ENCODE measurements at regions not wholly inside any gene's neighbourhood (a gene's known extent, or its start where the extent isn't known, plus 50 kb on each side); places are given as distances from the start of the nearest gene placed in this dataset.

- Histone ChIP-seq H3K9ac (ENCODE audit: low read length in 3 of 3) (no peak overlapping the region), H3K4me3 (ENCODE audit: low read length in 3 of 3) (no peak overlapping the region), H3K9me3 (ENCODE audit: control insufficient read depth in 2 of 3, insufficient read depth in 1 of 3, low read length in 3 of 3) (no peaks in the 10 kb centered on the region), H3K4me1 (ENCODE audit: control insufficient read depth in 2 of 3, insufficient read depth in 2 of 3, low read depth in 1 of 3, low read length in 3 of 3) (no peaks in the 10 kb centered on the region), H3K27me3 (ENCODE audit: control insufficient read depth, insufficient read depth, low read length) (no peaks in the 10 kb centered on the region), H3K27ac (ENCODE audit: low read depth in 2 of 2, low read length in 2 of 2) (no peak overlapping the region), H3K36me3 (ENCODE audit: control insufficient read depth in 2 of 3, insufficient read depth in 3 of 3, low read length in 3 of 3) (no peaks in the 10 kb centered on the region)
- DNase-seq (no peak), FAIRE-seq (no peak)
- intact Hi-C loops (cut with DNase I), result no loop called here
- no peak for TF ChIP-seq CTCF (IDR thresholded peaks at IDR 0.05; ENCODE audit: borderline replicate concordance, extremely low read depth, insufficient read depth)
Measured at GRCh38 chr2:147373800-147374422, 470.9 kb upstream of the ACVR2A start.

DNA sequence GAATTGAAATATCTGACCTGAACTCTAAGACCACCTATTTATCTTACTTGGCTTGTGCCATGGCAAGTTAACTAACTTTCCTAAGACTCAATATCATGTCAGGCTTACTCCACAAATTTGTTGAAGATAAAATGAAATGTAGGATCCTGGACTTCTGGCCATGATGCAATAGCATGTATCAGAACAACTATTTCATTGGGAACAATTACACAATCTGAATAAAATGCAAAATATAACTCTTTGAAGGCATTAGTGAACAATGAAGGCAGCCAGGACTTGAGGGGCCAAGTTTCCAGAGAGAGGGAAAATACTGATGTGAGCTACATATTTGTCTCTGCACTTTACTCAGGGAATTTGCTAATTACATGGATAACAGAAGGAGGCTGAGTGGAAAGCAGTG is 476.5 kb upstream of the ACVR2A start:
- intact Hi-C loops (cut with DNase I), result no loop called here
- Histone ChIP-seq H3K9ac (ENCODE audit: low read length in 3 of 3) (no peak overlapping the region), H3K36me3 (ENCODE audit: control insufficient read depth in 2 of 3, insufficient read depth in 3 of 3, low read length in 3 of 3) (no peaks in the 10 kb centered on the region), H3K27ac (ENCODE audit: low read depth in 2 of 2, low read length in 2 of 2) (no peak overlapping the region), H3K4me1 (ENCODE audit: control insufficient read depth in 2 of 3, insufficient read depth in 2 of 3, low read depth in 1 of 3, low read length in 3 of 3) (peaks cover 0 to 5% (median 0%) of the 10 kb centered on the region in 3 donors), H3K9me3 (ENCODE audit: control insufficient read depth in 2 of 3, insufficient read depth in 1 of 3, low read length in 3 of 3) (no peaks in the 10 kb centered on the region), H3K4me3 (ENCODE audit: low read length in 3 of 3) (no peak overlapping the region), H3K27me3 (ENCODE audit: control insufficient read depth, insufficient read depth, low read length) (no peaks in the 10 kb centered on the region)
- DNase-seq, result no peak
- TF ChIP-seq CTCF (IDR thresholded peaks at IDR 0.05; ENCODE audit: borderline replicate concordance, extremely low read depth, insufficient read depth), result no peak
- FAIRE-seq, result no peak

DNA sequence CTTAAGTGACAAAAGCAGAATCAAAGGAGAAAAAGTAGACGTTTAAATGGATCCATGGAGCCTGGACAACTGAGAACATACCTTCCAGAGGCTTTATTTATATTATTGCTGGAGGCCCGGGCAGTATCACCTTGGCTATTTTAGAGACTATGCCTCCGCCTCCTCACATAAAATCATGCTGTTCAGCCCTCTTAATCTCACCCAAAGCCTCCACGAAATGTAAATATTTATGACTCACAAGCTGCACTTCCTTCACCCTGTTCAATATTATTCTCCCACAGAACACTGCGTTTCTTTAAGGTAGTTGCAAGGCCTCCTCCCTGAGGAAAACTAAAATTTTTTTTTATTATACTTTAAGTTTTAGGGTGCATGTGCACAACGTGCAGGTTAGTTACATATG is 478.6 kb upstream of the ACVR2A start:
- peaks cover 0 to 5% (median 0%) of the 10 kb centered on the region in 3 donors for H3K4me1 ChIP-seq (ENCODE audit: control insufficient read depth in 2 of 3, insufficient read depth in 2 of 3, low read depth in 1 of 3, low read length in 3 of 3)
- no peak for FAIRE-seq
- intact Hi-C loops (cut with DNase I), result no loop called here

More for the DNA sequence above, 478.6 kb upstream of the ACVR2A start:
- no peaks in the 10 kb centered on the region for H3K9me3 ChIP-seq (ENCODE audit: control insufficient read depth in 2 of 3, insufficient read depth in 1 of 3, low read length in 3 of 3)
- no peak for DNase-seq
- H3K36me3 ChIP-seq (ENCODE audit: control insufficient read depth in 2 of 3, insufficient read depth in 3 of 3, low read length in 3 of 3), result no peaks in the 10 kb centered on the region
- no peaks in the 10 kb centered on the region for H3K27me3 ChIP-seq (ENCODE audit: control insufficient read depth, insufficient read depth, low read length)
- H3K27ac ChIP-seq (ENCODE audit: low read depth in 2 of 2, low read length in 2 of 2), result no peak overlapping the region
- no peak overlapping the region for H3K9ac ChIP-seq (ENCODE audit: low read length in 3 of 3)
- H3K4me3 ChIP-seq (ENCODE audit: low read length in 3 of 3), result no peak overlapping the region
- no peak for TF ChIP-seq CTCF (IDR thresholded peaks at IDR 0.05; ENCODE audit: borderline replicate concordance, extremely low read depth, insufficient read depth)

All from kidney (tissue), 13 donors.